ENCODE measurements at regions not wholly inside any gene's neighbourhood (a gene's known extent, or its start where the extent isn't known, plus 50 kb on each side); places are given as distances from the start of the nearest gene placed in this dataset.

DNA sequence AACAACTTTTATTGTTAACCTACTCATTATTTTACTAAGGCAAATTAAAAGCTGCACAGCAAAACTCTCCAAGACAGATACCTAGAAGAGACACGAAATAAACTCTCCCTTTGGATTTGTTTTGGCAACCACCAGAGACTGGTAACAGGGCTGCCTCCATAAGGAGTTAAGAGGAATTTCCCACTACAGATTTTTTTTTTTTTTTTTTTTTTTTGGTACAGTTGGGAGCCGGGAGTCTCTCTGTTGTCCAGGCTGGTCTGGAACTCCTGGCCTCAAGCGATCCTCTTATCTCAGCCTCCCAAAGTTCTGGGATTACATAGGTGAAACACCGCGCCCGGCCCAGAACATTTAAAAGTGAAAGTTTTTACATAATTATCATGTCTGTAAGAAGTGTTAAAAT, 73.6 kb upstream of the VGLL4 start:
- CTCF ChIA-PET (ENCODE audit: partially characterized antibody), result interaction anchor here (0.7 to 1.2 kb wide), 3 partner anchors 11 to 354 kb away, joined by 3 read pairs; no protein-coding TSS in a partner anchor
- H3K4me3 ChIP-seq (ENCODE audit: extremely low read depth in 1 of 4, insufficient read depth in 2 of 4, low read depth in 3 of 4, low read length in 4 of 4), result no peak overlapping the region
- no peaks in the 10 kb centered on the region for H3K9me3 ChIP-seq (ENCODE audit: insufficient read depth in 2 of 2, low read depth in 1 of 2, low read length in 1 of 2)
- H3K4me1 ChIP-seq (replicated peaks in 1 of 4; ENCODE audit: control insufficient read depth in 3 of 4, insufficient read depth in 4 of 4, low read length in 3 of 4), result peaks cover 2 to 11% (median 6%) of the 10 kb centered on the region in 4 experiments; a peak in 5 of 7 replicates
- H3K79me2 ChIP-seq (ENCODE audit: control insufficient read depth in 1 of 2, insufficient read depth in 2 of 2, low read length in 2 of 2), result peaks cover 0 to 40% of the 10 kb centered on the region in 2 experiments; a peak in 2 of 4 replicates
- H2AK5ac ChIP-seq (ENCODE audit: low read depth, low read length), result no peak overlapping the region
- H2BK12ac ChIP-seq (ENCODE audit: low read depth, low read length), result no peak overlapping the region
- H3K27me3 ChIP-seq (replicated peaks in 1 of 4; ENCODE audit: control insufficient read depth in 3 of 4, extremely low read depth in 1 of 4, insufficient read depth in 3 of 4, low read length in 3 of 4), result no peaks in the 10 kb centered on the region
- H4K20me1 ChIP-seq (replicated peaks in 1 of 2; ENCODE audit: control insufficient read depth in 1 of 2, insufficient read depth in 2 of 2, low read length in 2 of 2), result peaks cover 0 to 2% of the 10 kb centered on the region in 2 experiments
- POLR2A ChIA-PET (ENCODE audit: partially characterized antibody), result interaction anchor here (0.6 to 1.1 kb wide), 2 partner anchors 53 to 197 kb away, joined by 3 read pairs; no protein-coding TSS in a partner anchor
- no peak overlapping the region for H4K8ac ChIP-seq (ENCODE audit: extremely low read depth, insufficient read depth, low read length)
- H3K18ac ChIP-seq (ENCODE audit: extremely low read depth, low read length), result no peak overlapping the region
- no peak for TF ChIP-seq CTBP2 (IDR thresholded peaks at IDR 0.05; ENCODE audit: borderline replicate concordance, insufficient read depth, insufficient read length, low read length)
- TF ChIP-seq EP300 (IDR thresholded peaks at IDR 0.05; ENCODE audit: borderline replicate concordance in 1 of 2, low read depth in 2 of 2, low read length in 2 of 2), result no peak
- no peak overlapping the region for H2BK120ac ChIP-seq (replicated peaks; ENCODE audit: low read depth, low read length)
- no peak overlapping the region for H4K5ac ChIP-seq (ENCODE audit: insufficient read length, low read depth, low read length)
- H2AFZ ChIP-seq (ENCODE audit: low read length), result no peak overlapping the region
- peaks cover 2% of the 10 kb centered on the region for H3K79me1 ChIP-seq (ENCODE audit: low read depth, low read length)
- DNase-seq (ENCODE audit: low read depth in 1 of 2, low spot score in 2 of 2) (no peak), FAIRE-seq (no peak)
- H4K91ac ChIP-seq (replicated peaks; ENCODE audit: insufficient read length, low read length), result no peak overlapping the region
- no peak overlapping the region; a peak in 1 of 4 replicates for H3K4me2 ChIP-seq (ENCODE audit: insufficient read depth in 1 of 2, low read depth in 2 of 2, low read length in 2 of 2)
- H3K9ac ChIP-seq (replicated peaks in 1 of 4; ENCODE audit: extremely low read depth in 1 of 4, low read depth in 3 of 4, low read length in 3 of 4), result no peak overlapping the region
- H3K23ac ChIP-seq (ENCODE audit: insufficient read length), result no peak overlapping the region
- H2BK20ac ChIP-seq (ENCODE audit: low read length), result no peak overlapping the region
- H2BK15ac ChIP-seq (ENCODE audit: low read length), result no peak overlapping the region
- no peak overlapping the region for H3K4ac ChIP-seq (replicated peaks; ENCODE audit: insufficient read length, low read depth, low read length)
- H2BK5ac ChIP-seq (ENCODE audit: low read depth, low read length), result no peak overlapping the region
- no peak overlapping the region for H3K14ac ChIP-seq (ENCODE audit: insufficient read length)
- H3K36me3 ChIP-seq (ENCODE audit: control insufficient read depth in 2 of 4, insufficient read depth in 4 of 4, low read length in 3 of 4), result no peaks in the 10 kb centered on the region
- H3K27ac ChIP-seq (ENCODE audit: low read depth, low read length), result no peak overlapping the region
- WGBS, 2 experiments (ENCODE audit: extremely low coverage in 1 of 2, insufficient coverage in 1 of 2, insufficient read length in 1 of 2, insufficient replicate concordance in 2 of 2, low coverage in 1 of 2, low lambda C conversion rate in 2 of 2, missing lambda C conversion rate in 1 of 2), result 74% methylated on average over 5 of the region's 6 CpGs; no CpG with 5 or more reads in 1 of the 2 experiments
- H3K56ac ChIP-seq (replicated peaks; ENCODE audit: insufficient read length, low read depth, low read length), result no peak overlapping the region
- H3K23me2 ChIP-seq (ENCODE audit: low read depth, low read length), result peaks cover 16% of the 10 kb centered on the region; the same call in 1 of the 2 replicates
